Adrenal gland (tissue), 9 donors: ENCODE measurements at regions not wholly inside any gene's neighbourhood (a gene's known extent, or its start where the extent isn't known, plus 50 kb on each side); places are given as distances from the start of the nearest gene placed in this dataset.

Source experiments
- DNase-seq, 7 donors: peaks; one replicate each; pipeline ENCODE4 v3.0.0-alpha.2; 2019 to 2020
- H3K27ac ChIP-seq, 5 donors: fragments of 200-600 bp; sonication (generic) in 4 of 5; 1 replicate in 3 of 5; 2 replicates in 2 of 5; pipeline versions ENCODE4 v1.5.1 to v1.8.0; 2016 to 2020; ENCODE audit warnings: mild to moderate bottlenecking in 1 of 5
- H3K27me3 ChIP-seq: fragments of 200-600 bp; 2 replicates; pipeline ENCODE4 v1.8.0; 2021
- H3K36me3 ChIP-seq, 2 donors: fragments of 200-600 bp; replicated peaks in 1 of 2; 1 replicate in 1 of 2; 2 replicates in 1 of 2; pipeline versions ENCODE4 v1.5.1 to v1.8.0; 2018 to 2022
- H3K4me1 ChIP-seq, 2 donors: fragments of 200-600 bp; replicated peaks in 1 of 2; 1 replicate in 1 of 2; 2 replicates in 1 of 2; pipeline versions ENCODE4 v1.5.1 to v1.8.0; 2018 to 2021
- H3K4me3 ChIP-seq, 4 donors: fragments of 200-600 bp; sonication (generic) in 3 of 4; one replicate each; pipeline ENCODE4 v1.5.1; 2016 to 2018
- H3K9me3 ChIP-seq, 3 donors: fragments of 200-600 bp; sonication (generic) in 1 of 3; replicated peaks in 1 of 3; 1 replicate in 2 of 3; 2 replicates in 1 of 3; pipeline versions ENCODE4 v1.5.1 to v1.8.0; 2016 to 2021
- POLR2A ChIP-seq, 2 donors: fragments of 450-650 bp; IDR thresholded peaks; one replicate each; pipeline ENCODE4 v1.6.1; 2017; ENCODE audit warnings: antibody characterized with exemption in 2 of 2, mild to moderate bottlenecking in 2 of 2, moderate library complexity in 1 of 2
- WGBS, 4 donors: extraction: QIAGEN DNeasy Blood & Tissue Kit in 2 of 4; methylation state at CpG; one replicate each; pipeline versions ENCODE4 v1.1.5 to v1.1.7; 2013 to 2017; 5-methylcytosine and 5-hydroxymethylcytosine counted together
- intact Hi-C, 2 donors: fragments of 100-400 bp; cut with DNase I; formaldehyde crosslinking; loops; one replicate each; pipeline versions ENCODE4 v1.14.1 to v1.15.0; 2022 to 2023
- TF ChIP-seq, protein P1 (sequence below), 6 experiments: fragments of 450-650 bp in 4 of 6; fragments of 200-600 bp in 2 of 6; sonication (generic) in 1 of 6; IDR thresholded peaks; 1 replicate in 5 of 6; 2 replicates in 1 of 6; pipeline versions ENCODE4 v1.5.1 to v1.8.0; 2016 to 2021; ENCODE audit warnings: antibody characterized with exemption in 6 of 6, mild to moderate bottlenecking in 2 of 6, moderate library complexity in 1 of 6
- donor health status: healthy with polysubstance abuse.
- donor health status: Bipolar disorder and iron deficiency.
- donor health status: DM: yes; HTN: yes; CAD: no.
- donor health status: DM: no; HTN: no; CAD: no.
- donor health status: DM: no; HTN: no; CAD: no.

DNA sequence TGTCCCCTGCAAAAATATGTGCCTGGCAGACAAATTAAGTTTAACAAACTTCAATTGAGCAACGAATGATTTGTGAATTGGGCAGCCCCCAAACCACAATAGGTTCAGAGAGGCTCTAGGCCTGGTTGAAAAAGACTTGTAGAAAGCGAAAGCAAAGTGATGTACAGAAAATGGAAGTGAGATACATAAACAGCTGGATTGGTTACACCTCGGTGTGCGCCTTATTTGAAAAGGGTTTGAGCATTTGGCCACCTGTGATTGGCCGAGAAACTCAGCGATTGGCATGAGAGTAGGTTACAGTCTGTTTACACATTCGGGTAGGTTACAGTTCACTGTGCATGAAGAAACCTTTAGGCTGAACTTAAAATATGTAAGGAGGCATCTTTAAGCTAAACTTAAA lies 136.9 kb downstream of the CD83 start:
- no peak for DNase-seq
- Histone ChIP-seq H3K4me1 (no peaks in the 10 kb centered on the region), H3K27ac (no peak overlapping the region), H3K9me3 (no peaks in the 10 kb centered on the region), H3K27me3 (no peaks in the 10 kb centered on the region), H3K4me3 (no peak overlapping the region), H3K36me3 (no peaks in the 10 kb centered on the region)
- WGBS, 4 donors, result 89 to 93% (median 91%) methylated on average over 7 of the region's 7 CpGs
- TF ChIP-seq POLR2A (IDR thresholded peaks at IDR 0.05), result no peak
- TF ChIP-seq, protein P1, sequence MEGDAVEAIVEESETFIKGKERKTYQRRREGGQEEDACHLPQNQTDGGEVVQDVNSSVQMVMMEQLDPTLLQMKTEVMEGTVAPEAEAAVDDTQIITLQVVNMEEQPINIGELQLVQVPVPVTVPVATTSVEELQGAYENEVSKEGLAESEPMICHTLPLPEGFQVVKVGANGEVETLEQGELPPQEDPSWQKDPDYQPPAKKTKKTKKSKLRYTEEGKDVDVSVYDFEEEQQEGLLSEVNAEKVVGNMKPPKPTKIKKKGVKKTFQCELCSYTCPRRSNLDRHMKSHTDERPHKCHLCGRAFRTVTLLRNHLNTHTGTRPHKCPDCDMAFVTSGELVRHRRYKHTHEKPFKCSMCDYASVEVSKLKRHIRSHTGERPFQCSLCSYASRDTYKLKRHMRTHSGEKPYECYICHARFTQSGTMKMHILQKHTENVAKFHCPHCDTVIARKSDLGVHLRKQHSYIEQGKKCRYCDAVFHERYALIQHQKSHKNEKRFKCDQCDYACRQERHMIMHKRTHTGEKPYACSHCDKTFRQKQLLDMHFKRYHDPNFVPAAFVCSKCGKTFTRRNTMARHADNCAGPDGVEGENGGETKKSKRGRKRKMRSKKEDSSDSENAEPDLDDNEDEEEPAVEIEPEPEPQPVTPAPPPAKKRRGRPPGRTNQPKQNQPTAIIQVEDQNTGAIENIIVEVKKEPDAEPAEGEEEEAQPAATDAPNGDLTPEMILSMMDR (IDR thresholded peaks at IDR 0.05), result no peak
- intact Hi-C loops, result no loop called here

DNA sequence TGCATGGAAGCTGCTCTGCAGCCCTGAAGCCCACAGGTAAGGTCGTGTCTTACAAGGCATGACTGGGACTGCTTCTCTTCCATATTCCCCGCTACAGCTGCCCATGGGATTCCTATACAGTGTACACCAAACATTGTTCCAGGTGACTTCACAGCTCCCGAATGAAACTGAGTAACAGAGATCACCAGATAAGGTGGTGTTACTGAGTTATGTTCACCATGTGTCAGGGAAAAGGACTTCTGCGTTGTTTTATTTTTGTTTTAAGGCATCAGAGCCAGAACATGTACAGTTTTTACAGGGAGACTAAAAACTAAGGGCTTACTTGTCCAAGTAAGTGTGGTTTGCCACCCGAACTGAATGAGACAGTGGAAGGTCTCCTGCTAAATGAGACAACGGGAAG lies 138.3 kb downstream of the CD83 start:
- WGBS, 4 donors, result 77 to 95% (median 89%) methylated on average over 6 of the region's 6 CpGs
- Histone ChIP-seq H3K27ac (no peak overlapping the region), H3K4me3 (no peak overlapping the region), H3K9me3 (no peaks in the 10 kb centered on the region), H3K4me1 (no peaks in the 10 kb centered on the region), H3K36me3 (no peaks in the 10 kb centered on the region), H3K27me3 (no peaks in the 10 kb centered on the region)
- DNase-seq, result no peak
- intact Hi-C loops, result no loop called here
- TF ChIP-seq, protein P1 (IDR thresholded peaks at IDR 0.05), result no peak
- TF ChIP-seq POLR2A (IDR thresholded peaks at IDR 0.05), result no peak

DNA sequence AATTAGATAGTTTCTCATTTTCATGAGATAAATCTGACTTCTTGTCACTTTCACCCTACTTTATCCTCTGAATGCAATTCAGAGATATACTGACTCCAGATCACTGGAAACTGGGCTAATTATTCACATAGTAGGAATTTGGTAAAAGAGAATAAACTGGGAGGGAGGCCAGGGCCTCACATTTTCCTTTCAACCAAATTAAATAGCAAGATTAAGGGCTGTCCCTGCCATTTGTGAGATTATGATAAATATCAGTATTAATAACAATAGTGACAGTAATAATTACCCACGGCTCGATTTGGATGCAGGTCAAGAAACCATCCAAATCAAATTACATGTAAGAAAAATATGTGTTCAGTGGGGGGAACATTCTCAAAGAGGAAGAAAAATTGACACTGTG lies 140.5 kb downstream of the CD83 start:
- TF ChIP-seq POLR2A (IDR thresholded peaks at IDR 0.05), result no peak
- TF ChIP-seq, protein P1 (IDR thresholded peaks at IDR 0.05), result no peak

DNA sequence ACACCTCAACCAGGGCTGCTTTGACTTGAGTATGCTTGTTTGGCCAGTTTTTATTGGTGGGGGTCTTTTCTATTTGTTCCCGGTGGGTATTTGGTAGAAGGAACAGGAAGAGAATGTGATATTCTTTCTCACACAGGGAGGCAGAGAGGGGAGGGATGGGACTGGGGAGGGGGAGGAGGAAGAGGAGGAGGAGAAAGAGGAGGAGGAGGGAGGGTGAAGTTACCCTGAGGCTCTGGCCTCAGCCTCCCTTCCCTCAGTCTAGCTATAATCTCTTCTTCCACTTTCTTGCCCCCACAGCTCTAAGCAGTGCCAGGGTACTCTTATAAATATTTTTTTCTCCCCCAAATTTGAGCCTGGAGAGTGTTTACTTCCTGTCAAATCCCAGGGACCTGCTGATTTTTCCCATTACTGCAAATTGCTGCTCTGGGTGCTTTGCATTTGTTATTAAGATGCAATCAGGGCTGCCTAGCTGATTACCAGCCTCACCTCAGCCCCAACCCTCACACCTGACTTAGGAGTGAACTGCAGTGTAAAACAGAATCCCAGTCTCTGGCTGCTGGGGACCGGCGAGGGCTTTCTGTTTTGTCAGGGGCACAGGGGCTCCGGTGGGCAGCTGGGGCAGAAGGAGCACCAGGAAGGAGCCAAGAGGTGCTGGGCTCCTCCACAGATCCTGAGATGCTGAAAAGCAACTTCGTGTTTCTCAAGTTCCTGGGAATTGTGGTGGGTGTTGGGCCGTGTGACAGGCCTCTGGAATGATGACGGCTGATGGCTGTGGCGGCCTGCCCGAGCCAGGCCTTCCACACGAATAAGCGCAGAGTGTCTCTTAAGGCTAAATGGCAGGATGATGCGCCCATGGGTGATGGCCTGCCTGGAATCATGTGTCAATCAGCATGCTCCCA lies 141.4 kb downstream of the CD83 start:
- H3K9me3 ChIP-seq, result peaks cover 0 to 19% (median 4%) of the 10 kb centered on the region in 3 donors
- WGBS, 4 donors, result 72 to 83% (median 80%) methylated on average over 5 to 12 of the region's 12 CpGs
- H3K4me3 ChIP-seq, result no peak overlapping the region
- DNase-seq, result no peak
- TF ChIP-seq, protein P1 (IDR thresholded peaks at IDR 0.05), result no peak
- no peaks in the 10 kb centered on the region for H3K36me3 ChIP-seq
- H3K4me1 ChIP-seq, result no peaks in the 10 kb centered on the region
- intact Hi-C loops, result no loop called here
- no peak overlapping the region for H3K27ac ChIP-seq
- H3K27me3 ChIP-seq, result no peaks in the 10 kb centered on the region

More for the DNA sequence above, 140.5 kb downstream of the CD83 start:
- H3K9me3 ChIP-seq, result peaks cover 0 to 11% (median 0%) of the 10 kb centered on the region in 3 donors
- H3K27me3 ChIP-seq, result no peaks in the 10 kb centered on the region
- WGBS, 4 donors, result 44 to 59% (median 55%) methylated on average over 2 of the region's 2 CpGs
- H3K27ac ChIP-seq, result no peak overlapping the region
- no peak overlapping the region for H3K4me3 ChIP-seq
- no peak for DNase-seq
- H3K36me3 ChIP-seq, result no peaks in the 10 kb centered on the region
- intact Hi-C loops, result no loop called here
- no peaks in the 10 kb centered on the region for H3K4me1 ChIP-seq
